ENCODE measurements at regions not wholly inside any gene's neighbourhood (a gene's known extent, or its start where the extent isn't known, plus 50 kb on each side); places are given as distances from the start of the nearest gene placed in this dataset.
"Not testable (repeated sequence)": the region's sequence is repeated elsewhere in the genome, so short reads cannot be mapped to it uniquely, and the experiment has no call there.

DNA sequence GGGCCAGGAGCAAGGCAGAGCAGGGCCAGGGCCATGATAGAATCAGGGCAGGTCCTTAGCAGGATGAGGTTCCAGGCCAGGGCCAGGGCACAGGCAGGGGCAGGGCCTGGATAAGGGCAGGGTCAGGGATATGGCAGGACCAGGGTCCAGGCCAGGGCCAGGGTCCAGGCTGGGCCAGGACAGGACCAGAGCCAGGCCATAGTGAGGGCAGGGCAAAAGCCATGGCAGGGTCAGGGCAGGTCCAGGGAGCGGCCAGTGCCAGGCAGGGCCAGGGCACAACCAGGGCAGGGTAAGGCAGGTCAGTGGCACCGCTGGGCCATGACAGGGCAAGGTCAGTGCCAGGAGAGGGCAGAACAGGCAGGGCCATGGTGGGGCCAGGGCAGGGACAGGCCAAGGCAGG is 152.2 kb downstream of the LIPI start:
- DNase-seq (ENCODE audit: low read depth): no peak

DNA sequence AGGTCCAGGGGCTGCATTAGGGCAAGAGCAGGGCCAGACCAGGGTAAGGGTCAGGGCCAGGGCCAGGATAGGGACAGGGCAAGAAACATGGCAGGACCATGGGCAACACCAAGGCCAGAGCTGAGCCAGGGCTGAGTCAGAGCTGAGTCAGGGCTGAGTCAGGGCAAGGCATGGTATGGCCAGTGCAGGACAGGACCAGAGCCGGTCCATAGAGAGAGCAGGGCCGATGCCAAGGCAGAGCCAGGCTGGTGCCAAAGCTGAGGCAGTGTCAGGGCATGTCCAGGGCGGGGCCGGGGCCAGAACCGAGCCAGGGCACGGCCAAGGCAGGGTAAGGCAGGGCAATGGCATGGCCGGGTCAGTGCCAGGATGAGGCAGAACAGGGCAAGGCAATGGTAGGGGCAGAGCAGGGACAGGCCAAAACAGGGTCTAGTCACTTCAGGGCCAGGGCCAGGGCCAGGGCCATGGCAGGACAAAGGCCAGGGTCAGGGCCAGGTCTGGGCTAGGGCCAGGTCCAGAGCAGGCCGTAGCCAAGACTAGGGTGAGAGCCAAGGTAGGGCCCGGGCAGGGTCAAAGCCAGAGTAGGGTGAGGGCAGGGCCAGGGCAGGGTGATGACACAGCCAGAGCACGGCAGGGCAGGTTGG is 152.8 kb downstream of the LIPI start:
- DNase-seq (ENCODE audit: low read depth): not testable (repeated sequence)

DNA sequence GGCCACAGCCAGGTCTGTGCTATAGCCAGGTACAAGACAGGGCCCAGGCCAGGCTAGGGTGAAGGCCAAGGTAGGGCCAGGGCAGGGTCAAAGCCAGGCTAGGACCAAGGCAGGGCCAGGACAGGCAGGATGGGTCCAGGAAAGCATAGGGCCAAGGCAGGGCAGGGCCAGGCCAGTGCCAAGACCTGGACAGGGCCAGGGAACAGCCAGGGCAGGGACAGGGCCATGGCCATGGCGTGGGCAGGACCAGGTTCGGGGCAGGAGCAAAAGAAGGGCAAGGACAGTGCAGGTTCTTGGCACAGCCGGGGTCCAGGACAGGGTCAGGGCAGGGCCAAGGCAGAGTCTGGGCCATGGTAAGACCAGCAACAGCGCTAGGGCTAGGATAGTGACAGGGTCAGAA is 153.4 kb downstream of the LIPI start:
- DNase-seq (ENCODE audit: low read depth): no peak

DNA sequence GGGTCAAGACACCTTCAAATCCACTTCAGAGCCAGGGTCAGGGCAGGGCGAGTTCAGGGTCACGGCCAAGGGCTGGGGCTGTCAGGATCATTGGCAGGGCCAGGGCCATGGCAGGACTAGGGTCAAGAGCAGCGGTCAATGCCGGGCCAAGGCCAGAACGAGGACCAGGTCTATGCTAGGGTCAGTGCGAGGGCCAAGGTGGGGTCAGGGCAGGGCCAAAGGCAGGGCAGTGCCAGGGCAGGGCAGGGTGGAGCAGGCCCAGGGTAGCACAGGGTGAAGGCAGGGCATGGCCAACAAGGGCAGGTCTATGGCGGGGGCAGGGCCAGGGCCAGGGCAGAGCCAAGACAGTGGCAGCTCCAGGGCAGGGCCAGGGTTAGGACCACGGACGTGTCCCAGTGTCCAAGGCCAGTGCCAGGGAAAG is 154.0 kb downstream of the LIPI start:
- no peak for DNase-seq (ENCODE audit: low read depth)

DNA sequence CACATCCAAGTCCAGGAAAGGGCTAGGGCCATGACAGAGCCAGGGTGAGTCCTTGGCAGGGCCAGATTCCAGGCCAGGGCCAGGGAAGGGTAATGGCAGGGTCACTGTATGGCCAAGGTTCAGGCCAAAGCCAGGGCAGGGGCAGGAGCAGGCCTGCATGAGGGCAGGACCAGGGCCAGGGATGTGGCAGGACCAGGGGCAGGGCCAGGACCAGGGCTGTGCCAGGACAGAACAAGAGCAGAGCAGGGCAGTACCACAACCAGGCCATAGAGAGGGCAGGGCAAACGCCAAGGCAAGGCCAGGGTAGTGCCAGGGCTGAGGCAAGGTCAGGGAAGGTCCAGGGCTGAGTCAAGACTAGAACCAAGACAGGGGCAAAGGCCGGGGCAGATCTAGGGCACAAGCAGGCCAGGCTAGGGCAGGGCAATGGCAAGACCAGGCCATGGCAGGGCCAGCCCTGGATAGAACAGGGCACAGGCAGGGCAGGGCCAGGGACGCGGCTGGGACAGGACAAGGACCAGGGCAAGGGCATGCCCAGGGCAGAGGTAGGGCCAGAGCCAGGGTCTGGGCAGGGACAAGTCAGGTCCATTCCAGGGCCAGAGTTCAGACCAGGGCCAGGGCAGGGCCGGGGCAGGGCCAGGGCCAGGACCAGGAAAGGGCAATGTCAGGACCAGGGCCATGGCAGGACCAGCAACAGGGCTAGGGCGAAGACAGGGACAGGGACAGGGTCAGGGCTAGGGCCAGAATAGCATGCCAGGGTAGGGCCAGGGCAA is 154.8 kb downstream of the LIPI start:
- DNase-seq (ENCODE audit: low read depth): not testable (repeated sequence)

DNA sequence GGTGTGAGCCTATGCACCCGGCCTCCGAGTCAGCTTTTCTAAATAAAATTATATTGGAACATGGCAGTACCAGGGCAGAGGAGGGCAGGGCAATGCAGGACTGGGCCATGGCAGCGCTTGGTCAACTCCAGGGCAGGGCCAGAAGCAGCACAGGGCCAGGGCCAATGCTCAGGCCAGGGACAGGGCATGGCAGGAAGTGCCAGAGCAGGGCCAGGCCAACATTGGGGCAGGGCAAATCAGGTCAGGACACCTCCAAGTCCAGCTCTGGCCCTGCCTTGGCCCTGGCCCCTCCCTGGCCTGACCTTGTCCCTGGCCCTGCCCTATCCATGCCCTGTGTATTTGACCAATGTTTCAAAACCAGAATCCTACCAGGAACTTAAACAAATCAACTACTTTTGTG is 156.1 kb downstream of the LIPI start:
- DNase-seq (ENCODE audit: low read depth): no peak

DNA sequence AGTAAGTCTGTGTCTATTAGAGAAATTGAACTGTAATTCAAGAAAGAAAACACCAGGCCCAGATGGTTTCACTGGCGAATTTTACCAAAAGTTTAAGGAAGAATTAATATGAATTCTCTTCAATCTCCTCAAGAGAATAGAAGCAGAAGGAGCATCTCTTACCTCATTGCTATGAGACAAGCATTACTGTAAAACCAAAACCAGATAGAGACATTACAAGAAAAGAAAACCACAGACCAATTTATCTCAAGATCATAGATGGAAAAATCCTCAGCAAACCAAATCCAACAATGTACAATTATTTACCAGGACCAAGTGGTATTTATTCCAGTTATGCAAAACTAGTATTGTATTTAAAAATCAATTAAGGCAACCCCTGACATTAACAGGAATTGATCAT is 160.6 kb downstream of the LIPI start:
- DNase-seq (ENCODE audit: low read depth): no peak

DNA sequence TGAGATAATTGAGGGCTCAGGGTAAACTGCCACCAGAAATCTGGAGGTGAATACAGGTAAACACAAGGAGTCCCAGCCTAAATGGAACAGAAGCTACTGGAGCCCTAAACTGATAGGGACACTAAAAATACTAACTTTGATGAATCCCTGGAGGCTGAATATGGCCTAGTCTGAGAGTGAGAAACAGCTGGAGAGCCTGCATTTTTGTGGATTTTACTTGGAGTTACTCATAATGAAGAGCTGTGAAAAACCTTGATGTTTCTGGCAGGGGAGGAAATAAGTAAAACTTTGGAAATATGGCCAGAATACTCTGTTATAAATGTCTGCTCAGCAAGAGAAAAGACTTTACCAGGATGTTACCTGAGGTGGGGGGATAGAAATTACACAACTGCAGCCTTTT is 164.4 kb downstream of the LIPI start:
- no peak for DNase-seq (ENCODE audit: low read depth)

DNA sequence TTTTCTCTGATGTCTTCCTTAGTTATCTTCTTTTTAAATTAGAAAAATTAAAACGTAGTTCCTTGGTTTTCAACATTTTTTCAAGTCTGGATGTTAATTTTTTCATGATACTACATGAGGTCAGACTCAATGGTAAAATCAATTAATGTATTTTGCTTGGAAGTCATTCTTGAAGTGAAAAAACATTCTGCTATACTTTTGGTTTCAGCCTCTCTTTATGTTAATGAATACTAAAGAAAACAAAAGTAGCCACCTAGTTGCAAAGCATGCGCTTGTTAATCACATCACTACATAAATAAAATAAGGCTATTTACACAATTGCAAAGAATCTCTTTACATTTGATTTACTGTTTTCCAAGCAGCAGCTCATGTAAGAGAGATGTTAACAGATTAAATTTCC is 170.4 kb downstream of the LIPI start:
- DNase-seq (ENCODE audit: low read depth): no peak

DNA sequence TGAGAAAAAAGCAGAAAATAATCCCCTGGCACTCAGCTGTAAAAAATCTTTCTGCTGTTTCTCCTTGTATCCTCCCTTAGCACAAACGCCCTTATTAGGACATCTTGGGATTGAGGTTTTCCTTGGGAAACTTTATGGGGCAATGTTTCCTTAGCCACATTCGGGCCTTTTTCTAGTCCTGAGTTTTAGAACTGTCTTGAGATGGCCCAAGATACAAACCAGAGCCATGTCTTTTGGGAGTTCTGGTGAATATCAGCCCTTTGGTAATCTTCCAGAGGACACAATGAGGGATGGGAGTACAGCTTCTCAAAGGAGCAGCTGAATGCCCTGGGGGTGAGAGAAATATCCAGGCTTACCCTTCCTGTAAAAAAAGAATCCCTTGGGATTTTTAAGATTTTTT is 182.1 kb downstream of the LIPI start:
- DNase-seq (ENCODE audit: low read depth): not testable (repeated sequence)

DNA sequence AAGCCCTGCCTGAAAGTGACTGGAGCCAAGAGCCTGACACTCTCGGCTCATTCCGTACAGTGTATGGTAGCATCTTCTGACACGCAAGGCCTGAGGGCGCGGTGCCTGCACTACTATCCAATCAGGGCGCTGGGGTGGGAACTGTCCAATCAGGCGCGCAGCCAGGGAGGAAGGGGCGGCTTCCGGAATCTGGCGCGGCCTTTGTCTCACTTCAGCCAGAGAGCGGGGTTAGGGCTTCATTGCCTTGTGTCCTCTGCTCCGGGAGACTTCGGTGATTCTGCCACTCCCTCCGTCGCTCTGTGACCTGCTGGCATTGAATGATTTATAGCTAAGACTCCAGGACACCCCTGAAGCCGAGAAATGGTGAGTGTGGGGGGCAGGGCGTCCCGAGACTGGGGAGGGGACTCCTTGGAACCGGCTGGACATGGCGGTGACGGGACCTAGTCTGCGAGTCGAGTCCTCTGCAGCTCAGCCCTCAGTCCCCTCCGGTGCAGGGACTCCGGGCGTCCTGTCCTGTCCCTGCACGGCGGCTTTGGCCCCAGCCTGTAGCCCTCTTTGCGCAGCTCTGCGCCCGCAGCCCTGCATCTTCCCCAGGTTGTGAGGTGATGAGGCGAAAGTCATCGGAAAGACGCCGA is 183.4 kb downstream of the LIPI start:
- DNase-seq (ENCODE audit: low read depth): peak; percentile 75

DNA sequence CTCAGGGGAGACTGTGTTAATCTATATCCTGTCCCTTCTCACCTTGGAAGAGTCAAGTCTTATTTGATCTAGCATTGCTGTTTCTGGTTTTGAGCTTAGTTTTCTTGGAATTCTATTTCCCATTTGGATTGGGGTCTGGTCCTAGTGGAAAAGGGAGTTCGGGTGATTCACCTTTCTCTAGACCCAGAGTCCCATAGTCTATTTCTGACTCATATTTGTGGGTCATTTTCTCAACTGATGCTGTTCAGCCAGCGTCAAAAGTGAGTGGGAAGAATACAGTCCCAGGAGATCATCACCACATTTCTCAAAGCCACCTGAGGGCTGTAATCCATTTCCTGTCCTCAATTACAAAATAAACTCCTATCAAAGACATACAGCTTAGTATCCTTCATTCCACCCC is 190.6 kb downstream of the LIPI start:
- not testable (repeated sequence) for DNase-seq (ENCODE audit: low read depth)

DNA sequence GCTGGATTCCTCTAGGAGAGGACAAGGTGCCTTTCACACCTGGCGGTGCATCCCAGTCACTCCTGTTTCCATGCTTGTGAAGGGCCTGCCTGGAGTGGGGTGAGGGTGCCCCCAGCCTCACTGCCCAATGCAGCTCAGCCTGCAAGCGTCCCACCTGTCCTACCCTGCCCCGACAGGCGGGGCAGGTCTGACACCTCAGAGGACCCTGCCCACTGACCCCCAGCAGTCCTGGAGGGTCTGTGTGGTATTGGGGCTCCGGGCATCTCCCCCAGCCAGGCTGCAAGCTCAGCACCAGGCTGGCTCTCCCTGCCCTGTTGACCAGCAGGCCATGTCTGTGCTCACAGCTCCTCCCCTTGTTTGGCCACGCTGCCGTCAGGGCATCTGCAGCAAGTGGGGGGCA is 194.9 kb downstream of the LIPI start:
- not testable (repeated sequence) for DNase-seq (ENCODE audit: low read depth)

DNA sequence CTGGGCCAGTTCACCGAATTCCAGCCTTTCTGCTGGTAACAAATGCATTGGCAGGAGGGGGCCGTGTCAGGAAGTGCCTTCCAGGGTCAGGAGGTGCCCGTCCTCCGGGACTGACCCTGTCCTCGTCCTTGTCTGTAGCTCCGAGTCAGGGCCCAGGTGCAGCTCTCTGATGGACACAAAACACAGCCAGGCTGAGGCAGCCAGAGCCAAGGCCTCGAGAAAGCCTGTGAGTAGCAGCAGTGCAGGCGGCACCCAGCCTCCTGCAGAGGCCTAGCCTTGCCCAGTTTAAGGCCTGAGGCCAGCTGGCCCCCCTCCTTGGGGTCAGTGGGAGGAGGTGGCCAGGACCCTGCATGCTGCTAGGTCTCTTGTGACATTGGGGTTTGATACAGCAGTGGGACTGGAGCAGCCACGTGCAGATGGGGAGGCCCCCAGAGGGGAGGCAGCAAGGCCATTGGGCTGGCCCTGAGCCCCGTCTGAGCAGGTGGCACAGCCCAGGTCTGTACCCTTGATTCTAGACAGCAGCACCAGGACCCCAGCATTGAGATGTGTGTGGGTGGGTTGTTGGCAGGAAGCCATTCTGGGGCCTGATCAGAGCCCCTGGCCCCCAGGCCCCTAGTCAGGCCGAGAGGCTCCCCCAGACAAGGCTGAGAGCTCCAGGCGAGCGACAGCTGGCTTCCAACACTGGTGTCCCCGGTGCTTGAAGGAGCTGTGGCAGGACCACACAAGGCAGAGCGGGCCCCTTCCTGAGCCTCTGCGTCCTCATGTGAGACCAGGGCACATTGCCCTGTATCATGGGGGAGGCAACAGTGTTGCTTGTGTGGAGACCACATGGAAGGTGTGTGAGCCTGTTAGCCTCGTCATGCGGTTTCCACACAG is 196.9 kb downstream of the LIPI start:
- not testable (repeated sequence) for DNase-seq (ENCODE audit: low read depth)

DNA sequence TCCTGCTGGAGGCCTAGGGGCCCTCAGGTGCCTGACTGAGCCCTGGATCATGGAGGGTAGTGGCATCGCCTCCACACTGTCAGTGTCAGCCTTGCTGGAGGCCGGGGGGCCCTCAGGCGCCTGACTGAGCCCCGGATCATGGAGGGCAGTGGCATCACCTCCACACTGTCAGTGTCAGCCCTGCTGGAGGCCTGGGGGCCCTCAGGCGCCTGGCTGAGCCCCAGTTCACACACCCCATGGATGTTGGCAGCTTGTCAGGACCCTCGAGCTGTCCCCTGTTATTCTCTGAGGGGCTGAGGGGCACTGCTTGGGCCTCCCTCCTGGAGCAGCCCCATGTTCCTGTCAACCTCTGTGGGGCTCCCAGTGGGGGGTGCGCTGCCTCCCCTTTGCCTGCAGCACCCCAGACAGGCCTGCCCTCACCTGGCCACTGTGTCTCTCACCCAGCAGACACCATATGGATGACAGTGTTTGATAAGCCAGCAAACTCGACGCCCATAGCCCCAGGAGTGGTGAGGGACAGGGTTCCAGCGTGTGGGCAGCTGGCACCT is 197.6 kb downstream of the LIPI start:
- no peak for DNase-seq (ENCODE audit: low read depth)

DNA sequence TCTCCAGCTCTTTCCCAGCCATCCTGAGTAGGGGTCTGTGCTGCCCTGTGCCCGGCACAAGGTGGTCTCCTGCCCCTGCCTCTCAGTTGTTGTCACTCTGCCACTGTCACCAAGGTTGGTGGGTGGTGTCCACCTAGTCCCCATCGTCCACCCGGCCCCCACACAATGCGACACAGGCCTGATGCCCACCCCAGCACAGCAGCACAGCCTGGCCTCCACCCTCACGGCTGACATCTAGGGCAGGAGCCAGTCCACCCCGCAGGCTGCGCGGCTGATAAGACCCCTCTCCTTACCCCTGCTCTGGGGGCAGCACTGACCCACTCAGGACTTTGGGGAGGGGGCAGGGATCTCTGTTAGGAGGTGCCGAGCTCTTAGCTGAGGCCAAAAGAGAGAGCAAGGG is 198.3 kb downstream of the LIPI start:
- DNase-seq (ENCODE audit: low read depth): no peak

DNA sequence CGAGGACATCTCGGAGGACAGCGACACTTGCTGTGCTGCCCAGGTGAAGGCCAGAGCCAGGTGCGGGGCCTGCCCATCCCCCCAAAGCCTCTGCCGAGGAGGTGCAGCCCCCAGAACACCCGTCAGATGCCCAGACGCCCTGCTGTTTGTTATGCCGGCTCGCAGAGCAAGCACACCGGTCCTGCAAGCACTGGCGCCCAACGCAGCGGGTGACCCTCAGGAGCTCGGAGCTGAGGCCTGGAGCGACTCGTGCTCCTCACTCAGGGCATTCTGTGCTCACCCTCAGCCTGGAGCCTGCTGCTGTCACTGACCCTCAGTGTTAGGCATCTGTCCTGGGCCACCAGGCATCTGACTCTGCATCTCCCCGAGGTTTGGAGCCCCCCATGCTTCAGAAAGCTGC is 199.0 kb downstream of the LIPI start:
- DNase-seq (ENCODE audit: low read depth): not testable (repeated sequence)

DNA sequence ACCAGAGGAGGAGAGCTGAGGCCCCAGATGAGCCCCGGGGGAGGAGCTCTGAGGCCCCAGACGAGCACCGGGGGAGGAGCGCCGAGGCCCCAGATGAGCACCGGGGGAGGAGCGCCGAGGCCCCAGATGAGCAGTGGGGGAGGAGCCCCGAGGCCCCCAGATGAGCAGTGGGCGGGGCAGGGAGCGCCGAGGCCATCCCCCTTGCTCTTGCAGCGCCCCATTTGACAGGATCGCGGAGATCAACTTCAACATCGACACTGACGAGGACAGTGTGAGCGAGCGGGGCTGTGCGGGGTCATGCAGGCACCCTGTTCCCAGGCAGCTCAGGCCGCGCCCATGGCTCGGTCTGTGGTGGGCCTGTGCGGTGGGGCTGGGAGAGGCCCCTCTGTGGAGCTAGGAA is 199.6 kb downstream of the LIPI start:
- not testable (repeated sequence) for DNase-seq (ENCODE audit: low read depth)

DNA sequence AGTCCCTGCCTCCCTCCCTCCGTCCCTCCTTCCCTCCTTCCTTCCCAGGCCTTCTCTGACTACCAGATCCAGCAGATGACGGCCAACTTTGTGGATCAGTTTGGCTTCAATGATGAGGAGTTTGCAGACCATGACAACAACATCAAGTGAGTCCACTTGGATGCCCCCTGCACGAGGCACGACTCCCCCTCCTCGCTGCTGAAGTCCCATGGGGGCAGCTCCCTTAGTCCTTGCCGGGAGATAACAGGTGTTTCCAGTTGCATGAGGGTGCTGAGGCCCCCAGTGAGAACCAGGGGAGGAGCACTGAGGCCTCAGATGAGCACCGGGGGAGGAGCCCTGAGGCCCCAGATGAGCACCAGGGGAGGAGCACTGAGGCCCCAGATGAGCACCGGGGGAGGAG is 200.0 kb downstream of the LIPI start:
- no peak for DNase-seq (ENCODE audit: low read depth)

DNA sequence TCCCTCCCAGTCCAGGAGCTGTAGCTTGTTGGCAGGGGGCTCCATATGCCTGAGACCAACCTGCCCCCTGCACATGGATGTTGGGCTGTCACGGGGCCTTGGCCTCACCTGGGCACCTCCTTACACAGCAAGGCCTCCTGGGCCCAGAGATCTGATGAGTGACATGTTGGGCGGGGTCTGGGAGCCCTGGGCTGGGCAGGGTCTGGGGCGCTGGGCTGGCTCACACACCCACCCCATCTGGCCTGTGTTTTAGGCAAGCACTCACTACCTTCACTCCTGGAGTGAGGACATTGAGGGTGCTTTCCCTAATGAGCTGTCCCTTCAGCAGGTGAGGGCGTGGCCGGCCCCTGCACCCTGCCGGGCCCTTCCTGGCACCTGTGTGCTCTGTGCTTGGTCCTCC is 200.8 kb downstream of the LIPI start:
- DNase-seq (ENCODE audit: low read depth): not testable (repeated sequence)

DNA sequence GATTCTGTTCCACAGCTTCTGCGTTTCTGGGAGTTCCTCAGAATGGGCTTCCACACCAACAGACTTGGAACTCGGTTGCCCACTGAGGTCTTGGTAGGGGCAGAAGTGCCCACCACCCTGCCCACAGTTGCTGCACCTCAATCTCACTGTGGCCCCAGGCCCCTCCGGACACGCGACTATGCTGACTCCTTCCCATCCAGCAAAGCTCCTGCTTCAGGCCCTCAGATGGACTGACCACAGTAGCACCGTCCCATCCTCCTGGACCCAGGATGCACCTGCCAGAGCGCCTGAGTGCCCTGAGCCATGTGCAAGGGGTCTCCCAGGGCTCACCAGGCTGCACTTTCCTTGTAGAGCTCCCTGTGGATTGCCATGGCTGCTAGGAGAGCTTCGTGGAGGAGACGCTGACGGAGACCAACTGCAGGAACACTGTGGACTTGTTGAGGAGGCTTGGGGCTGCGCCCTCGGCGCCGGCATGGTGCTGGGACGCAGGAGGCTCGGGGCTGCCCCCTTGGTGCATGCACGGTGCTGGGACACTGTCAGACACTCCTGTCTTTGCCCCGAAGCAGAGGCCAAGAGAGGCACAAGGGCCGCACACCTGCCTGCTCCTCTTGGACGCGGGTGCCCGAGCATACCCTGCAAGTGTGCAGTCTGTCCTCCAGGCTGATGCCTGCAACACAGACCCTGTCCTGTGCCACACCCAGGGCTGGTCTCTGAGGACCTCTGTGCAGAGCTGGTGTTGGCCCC is 201.3 kb downstream of the LIPI start:
- not testable (repeated sequence) for DNase-seq (ENCODE audit: low read depth)

All from stimulated activated CD8-positive, alpha-beta memory T cell treated with anti-CD3 and anti-CD28 coated beads, Interleukin-7, amount 100 ng/mL, for 24 hours (primary cell).